ENCODE measurements at regions not wholly inside any gene's neighbourhood (a gene's known extent, or its start where the extent isn't known, plus 50 kb on each side); places are given as distances from the start of the nearest gene placed in this dataset.

- Histone ChIP-seq H4K20me1 (ENCODE audit: insufficient read depth, low read length, poor library complexity, severe bottlenecking) (no peaks in the 10 kb centered on the region), H3K79me2 (ENCODE audit: insufficient read depth, low read length) (no peaks in the 10 kb centered on the region), H2AFZ (ENCODE audit: low read length) (no peak overlapping the region), H3K4me1 (ENCODE audit: insufficient read depth, low read length, poor library complexity, severe bottlenecking) (no peaks in the 10 kb centered on the region), H3K4me3 (ENCODE audit: low read length, poor library complexity, severe bottlenecking) (no peak overlapping the region), H3K9me2 (replicated peaks; ENCODE audit: low read depth, low read length) (no peaks in the 10 kb centered on the region), H3K9me3 (ENCODE audit: insufficient read depth, low read depth, low read length) (peaks cover 4% of the 10 kb centered on the region; the same call in 1 of the 2 replicates), H3K27me3 (ENCODE audit: insufficient read depth, low read length, poor library complexity, severe bottlenecking) (no peaks in the 10 kb centered on the region), H3K9ac (ENCODE audit: low read depth, low read length, poor library complexity, severe bottlenecking) (no peak overlapping the region), H3K4me2 (ENCODE audit: low read depth, low read length, poor library complexity, severe bottlenecking) (no peak overlapping the region), H3K36me3 (ENCODE audit: insufficient read depth, low read length) (no peaks in the 10 kb centered on the region), H3F3A (ENCODE audit: low read depth) (0 out of 2 replicates have a peak, but pooled peaks cover 3% of the 10 kb centered on the region)
- TF ChIP-seq CTCF (conservative IDR thresholded peaks at IDR 0.05; ENCODE audit: low read length) (no peak), EZH2phosphoT487 (IDR thresholded peaks at IDR 0.05; ENCODE audit: borderline replicate concordance) (no peak)
Observed at GRCh38 chr1:222138095-222138494, 396.2 kb upstream of the DUSP10 start.

- no peak overlapping the region for H3K4me3 ChIP-seq (ENCODE audit: low read length, poor library complexity, severe bottlenecking)
- H3K9ac ChIP-seq (ENCODE audit: low read depth, low read length, poor library complexity, severe bottlenecking): no peak overlapping the region
- TF ChIP-seq EZH2phosphoT487 (IDR thresholded peaks at IDR 0.05; ENCODE audit: borderline replicate concordance): no peak
- TF ChIP-seq CTCF (conservative IDR thresholded peaks at IDR 0.05; ENCODE audit: low read length): no peak
- H3K79me2 ChIP-seq (ENCODE audit: insufficient read depth, low read length): no peaks in the 10 kb centered on the region
- H3F3A ChIP-seq (ENCODE audit: low read depth): 0 out of 2 replicates have a peak, but pooled peaks cover 3% of the 10 kb centered on the region
- no peaks in the 10 kb centered on the region for H4K20me1 ChIP-seq (ENCODE audit: insufficient read depth, low read length, poor library complexity, severe bottlenecking)
- H3K4me1 ChIP-seq (ENCODE audit: insufficient read depth, low read length, poor library complexity, severe bottlenecking): no peaks in the 10 kb centered on the region
- H2AFZ ChIP-seq (ENCODE audit: low read length): no peak overlapping the region
- no peaks in the 10 kb centered on the region for H3K27me3 ChIP-seq (ENCODE audit: insufficient read depth, low read length, poor library complexity, severe bottlenecking)
- H3K36me3 ChIP-seq (ENCODE audit: insufficient read depth, low read length): no peaks in the 10 kb centered on the region
- H3K4me2 ChIP-seq (ENCODE audit: low read depth, low read length, poor library complexity, severe bottlenecking): no peak overlapping the region
- H3K9me3 ChIP-seq (ENCODE audit: insufficient read depth, low read depth, low read length): peaks cover 4% of the 10 kb centered on the region; the same call in 1 of the 2 replicates
- H3K9me2 ChIP-seq (replicated peaks; ENCODE audit: low read depth, low read length): no peaks in the 10 kb centered on the region
Observed at GRCh38 chr1:222136869-222137268, 395.0 kb upstream of the DUSP10 start.

- no peaks in the 10 kb centered on the region for H3K27me3 ChIP-seq (ENCODE audit: insufficient read depth, low read length, poor library complexity, severe bottlenecking)
- no peak overlapping the region for H2AFZ ChIP-seq (ENCODE audit: low read length)
- H3K9me2 ChIP-seq (replicated peaks; ENCODE audit: low read depth, low read length): no peaks in the 10 kb centered on the region
- no peak overlapping the region for H3K4me2 ChIP-seq (ENCODE audit: low read depth, low read length, poor library complexity, severe bottlenecking)
- no peaks in the 10 kb centered on the region for H3K4me1 ChIP-seq (ENCODE audit: insufficient read depth, low read length, poor library complexity, severe bottlenecking)
- TF ChIP-seq CTCF (conservative IDR thresholded peaks at IDR 0.05; ENCODE audit: low read length) (no peak), EZH2phosphoT487 (IDR thresholded peaks at IDR 0.05; ENCODE audit: borderline replicate concordance) (no peak)
- 0 out of 2 replicates have a peak, but pooled peaks cover 2% of the 10 kb centered on the region for H3K9me3 ChIP-seq (ENCODE audit: insufficient read depth, low read depth, low read length)
- no peaks in the 10 kb centered on the region for H4K20me1 ChIP-seq (ENCODE audit: insufficient read depth, low read length, poor library complexity, severe bottlenecking)
- H3K36me3 ChIP-seq (ENCODE audit: insufficient read depth, low read length): no peaks in the 10 kb centered on the region
- no peak overlapping the region for H3K4me3 ChIP-seq (ENCODE audit: low read length, poor library complexity, severe bottlenecking)
- no peaks in the 10 kb centered on the region for H3K79me2 ChIP-seq (ENCODE audit: insufficient read depth, low read length)
- no peaks in the 10 kb centered on the region for H3F3A ChIP-seq (ENCODE audit: low read depth)
- H3K9ac ChIP-seq (ENCODE audit: low read depth, low read length, poor library complexity, severe bottlenecking): no peak overlapping the region
Observed at GRCh38 chr1:222129041-222129440, 387.2 kb upstream of the DUSP10 start.
